Renal cortical epithelial cell (primary cell): ENCODE measurements at regions not wholly inside any gene's neighbourhood (a gene's known extent, or its start where the extent isn't known, plus 50 kb on each side); places are given as distances from the start of the nearest gene placed in this dataset.
"Not testable (repeated sequence)": the region's sequence is repeated elsewhere in the genome, so short reads cannot be mapped to it uniquely, and the experiment has no call there.

Experiments used
- DNase-seq: peaks from one replicate; pipeline ENCODE4 v3.0.0-alpha.2; 2011; ENCODE audit warnings: low read depth

GRCh38 chr21:19510057-19510456 lies 1106.5 kb upstream of the TMPRSS15 start:
- no peak for DNase-seq

GRCh38 chr21:19510653-19511052 lies 1107.1 kb upstream of the TMPRSS15 start:
- DNase-seq = no peak

- no peak for DNase-seq
Measured at GRCh38 chr21:19522381-19522780, 1118.8 kb upstream of the TMPRSS15 start.

GRCh38 chr21:19523061-19523460 lies 1119.5 kb upstream of the TMPRSS15 start:
- no peak for DNase-seq

- DNase-seq = no peak
Measured at GRCh38 chr21:19523746-19524145, 1120.2 kb upstream of the TMPRSS15 start.

GRCh38 chr21:19529031-19529430 lies 1125.4 kb upstream of the TMPRSS15 start:
- no peak for DNase-seq

GRCh38 chr21:19535356-19535755 lies 1131.8 kb upstream of the TMPRSS15 start:
- no peak for DNase-seq

- no peak for DNase-seq
Measured at GRCh38 chr21:19537116-19537515, 1133.5 kb upstream of the TMPRSS15 start.

- DNase-seq = no peak
Measured at GRCh38 chr21:19540287-19540686, 1136.7 kb upstream of the TMPRSS15 start.

GRCh38 chr21:19541602-19542001 lies 1138.0 kb upstream of the TMPRSS15 start:
- no peak for DNase-seq

GRCh38 chr21:19544493-19544892 lies 1140.9 kb upstream of the TMPRSS15 start:
- not testable (repeated sequence) for DNase-seq

GRCh38 chr21:19547951-19548840 lies 1144.6 kb upstream of the TMPRSS15 start:
- no peak for DNase-seq

- no peak for DNase-seq
Measured at GRCh38 chr21:19553919-19554615, 1150.5 kb upstream of the TMPRSS15 start.

GRCh38 chr21:19557046-19557445 lies 1153.5 kb upstream of the TMPRSS15 start:
- no peak for DNase-seq

GRCh38 chr21:19557488-19557887 lies 1153.9 kb upstream of the TMPRSS15 start:
- no peak for DNase-seq

GRCh38 chr21:19565587-19565986 lies 1162.0 kb upstream of the TMPRSS15 start:
- no peak for DNase-seq

GRCh38 chr21:19566975-19567374 lies 1163.4 kb upstream of the TMPRSS15 start:
- DNase-seq = no peak

GRCh38 chr21:19577381-19577780 lies 1173.8 kb upstream of the TMPRSS15 start:
- DNase-seq = no peak

- no peak for DNase-seq
Measured at GRCh38 chr21:19590044-19590443, 1186.5 kb upstream of the TMPRSS15 start.

GRCh38 chr21:19603011-19603593 lies 1199.5 kb upstream of the TMPRSS15 start:
- DNase-seq = no peak

GRCh38 chr21:19608101-19608621 lies 1204.6 kb upstream of the TMPRSS15 start:
- DNase-seq = peak; percentile 1

- DNase-seq = no peak
Measured at GRCh38 chr21:19609611-19610010, 1206.0 kb upstream of the TMPRSS15 start.
